DMS153 treated with DMSO at 0.1 percent for 48 hours (cell line): ENCODE measurements at regions not wholly inside any gene's neighbourhood (a gene's known extent, or its start where the extent isn't known, plus 50 kb on each side); places are given as distances from the start of the nearest gene placed in this dataset.
A peak's percentile ranks its signal among the peaks of the same experiment; 100 is the strongest.

Source experiments
- DNase-seq: peaks from one replicate; lab custom pipeline; 2025; ENCODE audit not compliant: unreplicated experiment; lab: John Stamatoyannopoulos, UW

- DNase-seq: no peak
Measured at GRCh38 chr13:33686772-33687480, 131.0 kb upstream of the RFC3 start.

- DNase-seq: no peak
Measured at GRCh38 chr13:33690354-33690753, 127.6 kb upstream of the RFC3 start.

- no peak for DNase-seq
Measured at GRCh38 chr13:33691980-33692379, 126.0 kb upstream of the RFC3 start.

- no peak for DNase-seq
Measured at GRCh38 chr13:33692531-33692930, 125.4 kb upstream of the RFC3 start.

- no peak for DNase-seq
Measured at GRCh38 chr13:33694546-33694945, 123.4 kb upstream of the RFC3 start.

GRCh38 chr13:33696530-33696929 lies 121.4 kb upstream of the RFC3 start:
- no peak for DNase-seq

GRCh38 chr13:33697926-33698325 lies 120.0 kb upstream of the RFC3 start:
- DNase-seq: no peak

- no peak for DNase-seq
Measured at GRCh38 chr13:33707449-33707848, 110.5 kb upstream of the RFC3 start.

GRCh38 chr13:33710924-33711323 lies 107.0 kb upstream of the RFC3 start:
- no peak for DNase-seq

- no peak for DNase-seq
Measured at GRCh38 chr13:33711436-33711835, 106.5 kb upstream of the RFC3 start.

- no peak for DNase-seq
Measured at GRCh38 chr13:33717775-33718174, 100.2 kb upstream of the RFC3 start.

GRCh38 chr13:33721724-33722123 lies 96.2 kb upstream of the RFC3 start:
- DNase-seq: no peak

- no peak for DNase-seq
Measured at GRCh38 chr13:33722216-33722915, 95.6 kb upstream of the RFC3 start.

GRCh38 chr13:33723365-33723764 lies 94.6 kb upstream of the RFC3 start:
- DNase-seq: no peak

- DNase-seq: peak; percentile 85
Measured at GRCh38 chr13:33723772-33724435, 94.0 kb upstream of the RFC3 start.

- no peak for DNase-seq
Measured at GRCh38 chr13:33725340-33725739, 92.6 kb upstream of the RFC3 start.

- DNase-seq: no peak
Measured at GRCh38 chr13:33727297-33728083, 90.5 kb upstream of the RFC3 start.

- DNase-seq: no peak
Measured at GRCh38 chr13:33728271-33729037, 89.5 kb upstream of the RFC3 start.

GRCh38 chr13:33730147-33730546 lies 87.8 kb upstream of the RFC3 start:
- no peak for DNase-seq

- no peak for DNase-seq
Measured at GRCh38 chr13:33730619-33731018, 87.3 kb upstream of the RFC3 start.

GRCh38 chr13:33735276-33735675 lies 82.7 kb upstream of the RFC3 start:
- no peak for DNase-seq
